H1 (cell line): ENCODE measurements at regions not wholly inside any gene's neighbourhood (a gene's known extent, or its start where the extent isn't known, plus 50 kb on each side); places are given as distances from the start of the nearest gene placed in this dataset.

Source experiments
- EZH2 ChIP-seq: fragments of 200-600 bp; sonication (generic); IDR thresholded peaks from 2 replicates; pipeline ENCODE4 v1.7.1; 2012; ENCODE audit warnings: low read depth, mild to moderate bottlenecking, moderate library complexity, low read length, inconsistent platforms; ENCODE audit not compliant: severe bottlenecking
- GABPA ChIP-seq: IDR thresholded peaks from 2 replicates; pipeline ENCODE4 v1.6.1; 2011; ENCODE audit warnings: mild to moderate bottlenecking, low read length, moderate library complexity, borderline replicate concordance; ENCODE audit not compliant: insufficient read depth
- SRF ChIP-seq: IDR thresholded peaks from 2 replicates; pipeline ENCODE4 v1.6.1; 2011; ENCODE audit warnings: mild to moderate bottlenecking, low read depth, low read length, moderate library complexity
- TAF1 ChIP-seq: IDR thresholded peaks from 2 replicates; pipeline ENCODE4 v1.6.1; 2011; ENCODE audit warnings: mild to moderate bottlenecking, low read depth, low read length
- TEAD4 ChIP-seq: IDR thresholded peaks from 2 replicates; pipeline ENCODE4 v1.6.1; 2012; ENCODE audit warnings: low read depth, low read length, inconsistent platforms, mixed read lengths
- TF ChIP-seq, protein P1 (sequence below), 3 experiments: IDR thresholded peaks; 1 replicate in 2 of 3; 2 replicates in 1 of 3; pipeline versions ENCODE4 v1.5.1 to v1.6.1; 2011; ENCODE audit warnings: low read length in 3 of 3, mild to moderate bottlenecking in 3 of 3, inconsistent platforms in 2 of 3, low read depth in 1 of 3, moderate library complexity in 1 of 3; ENCODE audit not compliant: insufficient read depth in 1 of 3; ENCODE audit errors: control extremely low read depth in 1 of 3

DNA sequence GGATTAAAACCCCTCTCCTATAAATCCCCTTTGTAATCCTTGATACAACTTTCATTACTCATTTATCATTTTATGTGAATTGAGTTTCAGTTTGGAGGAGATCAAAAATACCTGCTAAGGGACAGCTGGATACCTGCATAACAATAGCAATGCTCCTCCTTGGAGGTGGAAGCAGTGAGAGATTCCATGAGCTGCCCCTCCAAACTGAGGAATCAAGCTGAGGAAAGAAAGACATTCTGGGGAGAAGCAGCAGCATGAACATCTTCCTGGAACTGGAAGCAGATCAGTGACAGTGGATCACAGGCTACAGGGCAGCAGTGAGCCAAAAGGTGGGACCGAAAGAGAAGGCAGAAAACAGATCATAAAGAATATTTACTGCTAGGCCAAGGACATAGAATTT is 199.8 kb upstream of the CNKSR2 start:
- TF ChIP-seq EZH2 (no peak), TEAD4 (no peak), SRF (no peak), TAF1 (no peak), GABPA (no peak)
- TF ChIP-seq, protein P1, sequence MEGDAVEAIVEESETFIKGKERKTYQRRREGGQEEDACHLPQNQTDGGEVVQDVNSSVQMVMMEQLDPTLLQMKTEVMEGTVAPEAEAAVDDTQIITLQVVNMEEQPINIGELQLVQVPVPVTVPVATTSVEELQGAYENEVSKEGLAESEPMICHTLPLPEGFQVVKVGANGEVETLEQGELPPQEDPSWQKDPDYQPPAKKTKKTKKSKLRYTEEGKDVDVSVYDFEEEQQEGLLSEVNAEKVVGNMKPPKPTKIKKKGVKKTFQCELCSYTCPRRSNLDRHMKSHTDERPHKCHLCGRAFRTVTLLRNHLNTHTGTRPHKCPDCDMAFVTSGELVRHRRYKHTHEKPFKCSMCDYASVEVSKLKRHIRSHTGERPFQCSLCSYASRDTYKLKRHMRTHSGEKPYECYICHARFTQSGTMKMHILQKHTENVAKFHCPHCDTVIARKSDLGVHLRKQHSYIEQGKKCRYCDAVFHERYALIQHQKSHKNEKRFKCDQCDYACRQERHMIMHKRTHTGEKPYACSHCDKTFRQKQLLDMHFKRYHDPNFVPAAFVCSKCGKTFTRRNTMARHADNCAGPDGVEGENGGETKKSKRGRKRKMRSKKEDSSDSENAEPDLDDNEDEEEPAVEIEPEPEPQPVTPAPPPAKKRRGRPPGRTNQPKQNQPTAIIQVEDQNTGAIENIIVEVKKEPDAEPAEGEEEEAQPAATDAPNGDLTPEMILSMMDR (IDR thresholded peaks at IDR 0.05; ENCODE audit: control extremely low read depth in 1 of 3, insufficient read depth in 1 of 3, low read depth in 1 of 3, low read length in 3 of 3) = no peak
